ENCODE measurements at regions not wholly inside any gene's neighbourhood (a gene's known extent, or its start where the extent isn't known, plus 50 kb on each side); places are given as distances from the start of the nearest gene placed in this dataset.

DNA sequence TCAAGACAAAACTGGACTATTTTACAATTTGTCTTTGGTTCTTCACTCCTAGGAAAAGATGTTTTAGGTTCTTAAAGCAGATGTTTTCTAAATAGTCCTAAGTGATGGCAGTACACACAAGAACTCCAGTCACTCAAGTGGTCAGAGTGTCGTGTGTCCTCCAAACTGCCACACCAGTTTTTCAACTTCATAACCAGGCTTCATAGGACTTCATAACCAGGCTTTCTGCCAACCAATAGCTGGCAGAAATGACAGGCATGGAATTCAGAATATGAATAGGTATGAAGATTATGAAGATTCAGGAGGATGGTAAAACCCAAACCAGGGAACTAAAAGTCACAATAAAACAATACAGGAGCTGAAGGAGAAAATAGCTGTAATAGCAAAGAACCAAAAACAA is 721.2 kb upstream of the SEMA3D start:
- TF ChIP-seq, protein P1, sequence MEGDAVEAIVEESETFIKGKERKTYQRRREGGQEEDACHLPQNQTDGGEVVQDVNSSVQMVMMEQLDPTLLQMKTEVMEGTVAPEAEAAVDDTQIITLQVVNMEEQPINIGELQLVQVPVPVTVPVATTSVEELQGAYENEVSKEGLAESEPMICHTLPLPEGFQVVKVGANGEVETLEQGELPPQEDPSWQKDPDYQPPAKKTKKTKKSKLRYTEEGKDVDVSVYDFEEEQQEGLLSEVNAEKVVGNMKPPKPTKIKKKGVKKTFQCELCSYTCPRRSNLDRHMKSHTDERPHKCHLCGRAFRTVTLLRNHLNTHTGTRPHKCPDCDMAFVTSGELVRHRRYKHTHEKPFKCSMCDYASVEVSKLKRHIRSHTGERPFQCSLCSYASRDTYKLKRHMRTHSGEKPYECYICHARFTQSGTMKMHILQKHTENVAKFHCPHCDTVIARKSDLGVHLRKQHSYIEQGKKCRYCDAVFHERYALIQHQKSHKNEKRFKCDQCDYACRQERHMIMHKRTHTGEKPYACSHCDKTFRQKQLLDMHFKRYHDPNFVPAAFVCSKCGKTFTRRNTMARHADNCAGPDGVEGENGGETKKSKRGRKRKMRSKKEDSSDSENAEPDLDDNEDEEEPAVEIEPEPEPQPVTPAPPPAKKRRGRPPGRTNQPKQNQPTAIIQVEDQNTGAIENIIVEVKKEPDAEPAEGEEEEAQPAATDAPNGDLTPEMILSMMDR (IDR thresholded peaks at IDR 0.05) = no peak
- TF ChIP-seq POLR2A (IDR thresholded peaks at IDR 0.05) = no peak
